Breast epithelium (tissue), 4 donors: ENCODE measurements at regions not wholly inside any gene's neighbourhood (a gene's known extent, or its start where the extent isn't known, plus 50 kb on each side); places are given as distances from the start of the nearest gene placed in this dataset.

Experiments used
- DNase-seq, 2 donors: peaks; one replicate each; pipeline ENCODE4 v3.0.0-alpha.2; 2019; ENCODE audit warnings: low spot score in 2 of 2
- H3K27ac ChIP-seq, 2 donors: fragments of 200-600 bp; sonication (generic) in 1 of 2; one replicate each; pipeline ENCODE4 v1.5.1; 2016 to 2019; ENCODE audit warnings: mild to moderate bottlenecking in 1 of 2
- H3K27me3 ChIP-seq, 2 donors: fragments of 200-600 bp; sonication (generic) in 1 of 2; one replicate each; pipeline versions ENCODE4 v1.5.1 to v1.6.0; 2017 to 2019; ENCODE audit warnings: control low read depth in 1 of 2, mild to moderate bottlenecking in 1 of 2
- H3K36me3 ChIP-seq: fragments of 200-600 bp; one replicate; pipeline ENCODE4 v1.5.1; 2019
- H3K4me1 ChIP-seq, 2 donors: fragments of 200-600 bp; sonication (generic); one replicate each; pipeline ENCODE4 v1.5.1; 2016 to 2019; ENCODE audit warnings: control low read depth in 1 of 2
- H3K4me3 ChIP-seq, 3 donors: fragments of 200-600 bp; sonication (generic); 1 replicate in 2 of 3; 2 replicates in 1 of 3; pipeline ENCODE4 v1.5.1; 2016 to 2019; ENCODE audit warnings: mild to moderate bottlenecking in 3 of 3, moderate library complexity in 2 of 3
- H3K9me3 ChIP-seq, 2 donors: fragments of 200-600 bp; sonication (generic) in 1 of 2; one replicate each; pipeline ENCODE4 v1.5.1; 2016 to 2019; ENCODE audit warnings: control low read depth in 1 of 2
- CTCF ChIP-seq, 3 donors: fragments of 450-650 bp; IDR thresholded peaks; one replicate each; pipeline ENCODE4 v1.5.1; 2016 to 2017; ENCODE audit warnings: antibody characterized with exemption in 3 of 3, mild to moderate bottlenecking in 3 of 3, moderate library complexity in 3 of 3
- POLR2A ChIP-seq: fragments of 450-650 bp; IDR thresholded peaks from one replicate; pipeline ENCODE4 v1.6.1; 2016; ENCODE audit warnings: antibody characterized with exemption, mild to moderate bottlenecking, moderate library complexity
- POLR2AphosphoS5 ChIP-seq, 3 donors: sonication (generic); formaldehyde crosslinking; IDR thresholded peaks; one replicate each; pipeline ENCODE4 v1.6.1; 2017; ENCODE audit warnings: antibody characterized with exemption in 3 of 3
- intact Hi-C: fragments of 100-400 bp; cut with DNase I; formaldehyde crosslinking; loops from one replicate; pipeline ENCODE4 v1.15.1; 2023; ENCODE audit warnings: low total_unique reads

DNA sequence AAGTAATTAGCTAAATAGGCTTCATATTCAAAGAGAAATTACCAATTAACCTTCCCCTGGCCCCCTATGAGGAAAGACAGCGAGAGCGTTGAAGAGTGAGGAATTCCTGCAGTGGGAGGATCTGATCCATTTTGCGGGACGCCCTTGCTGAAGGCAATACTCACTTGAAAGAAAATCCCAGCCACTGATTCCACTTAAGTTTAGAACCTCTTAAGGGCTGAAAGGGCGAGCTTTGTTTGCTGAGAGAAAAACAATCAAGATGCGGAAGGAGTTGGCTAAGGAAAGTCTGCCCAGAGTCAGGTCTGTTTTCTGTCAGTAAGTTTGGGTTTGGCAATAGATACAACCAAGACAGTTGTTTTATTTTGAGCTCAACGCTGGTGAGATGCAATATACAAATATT is 102.8 kb upstream of the GBE1 start:
- no peak for DNase-seq
- Histone ChIP-seq H3K4me1 (no peaks in the 10 kb centered on the region), H3K9me3 (no peaks in the 10 kb centered on the region), H3K27me3 (no peaks in the 10 kb centered on the region), H3K4me3 (no peak overlapping the region), H3K36me3 (no peaks in the 10 kb centered on the region), H3K27ac (no peak overlapping the region)
- no peak for TF ChIP-seq POLR2A
- TF ChIP-seq POLR2AphosphoS5 (IDR thresholded peaks at IDR 0.05), result no peak
- TF ChIP-seq CTCF (IDR thresholded peaks at IDR 0.05), result no peak
- intact Hi-C loops, result no loop called here

DNA sequence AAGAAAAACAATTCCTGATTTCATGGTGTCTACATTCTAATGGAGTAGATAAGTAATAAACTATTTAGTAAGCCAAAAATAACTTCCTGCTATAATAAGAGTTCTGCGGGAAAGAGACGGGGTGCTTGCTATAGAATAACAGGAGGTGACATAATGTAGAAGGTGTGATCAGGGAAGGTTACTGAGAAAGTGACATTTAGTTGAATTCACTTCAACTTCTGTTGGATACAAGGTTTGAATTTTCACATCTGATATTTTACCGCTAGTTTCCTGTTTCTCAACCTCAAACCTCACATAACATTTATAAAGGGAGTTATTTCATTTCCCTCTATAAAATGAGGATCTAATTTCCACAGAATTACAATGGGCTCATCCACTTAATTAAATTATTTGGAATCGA is 102.3 kb upstream of the GBE1 start:
- no peak for TF ChIP-seq CTCF (IDR thresholded peaks at IDR 0.05)
- TF ChIP-seq POLR2AphosphoS5 (IDR thresholded peaks at IDR 0.05), result no peak
- TF ChIP-seq POLR2A, result no peak
- H3K9me3 ChIP-seq, result no peaks in the 10 kb centered on the region
- DNase-seq, result no peak
- H3K4me3 ChIP-seq, result no peak overlapping the region
- H3K27ac ChIP-seq, result no peak overlapping the region
- H3K4me1 ChIP-seq, result no peaks in the 10 kb centered on the region
- H3K27me3 ChIP-seq, result no peaks in the 10 kb centered on the region
- intact Hi-C loops, result no loop called here
- H3K36me3 ChIP-seq, result no peaks in the 10 kb centered on the region

GRCh38 chr3:81861593-81861992 is 100.1 kb upstream of the GBE1 start:
- H3K9me3 ChIP-seq, result no peaks in the 10 kb centered on the region
- H3K27ac ChIP-seq, result no peak overlapping the region
- H3K4me1 ChIP-seq, result no peaks in the 10 kb centered on the region
- TF ChIP-seq POLR2A, result no peak
- H3K27me3 ChIP-seq, result no peaks in the 10 kb centered on the region
- H3K36me3 ChIP-seq, result no peaks in the 10 kb centered on the region
- DNase-seq, result no peak
- intact Hi-C loops, result no loop called here
- H3K4me3 ChIP-seq, result no peak overlapping the region

DNA sequence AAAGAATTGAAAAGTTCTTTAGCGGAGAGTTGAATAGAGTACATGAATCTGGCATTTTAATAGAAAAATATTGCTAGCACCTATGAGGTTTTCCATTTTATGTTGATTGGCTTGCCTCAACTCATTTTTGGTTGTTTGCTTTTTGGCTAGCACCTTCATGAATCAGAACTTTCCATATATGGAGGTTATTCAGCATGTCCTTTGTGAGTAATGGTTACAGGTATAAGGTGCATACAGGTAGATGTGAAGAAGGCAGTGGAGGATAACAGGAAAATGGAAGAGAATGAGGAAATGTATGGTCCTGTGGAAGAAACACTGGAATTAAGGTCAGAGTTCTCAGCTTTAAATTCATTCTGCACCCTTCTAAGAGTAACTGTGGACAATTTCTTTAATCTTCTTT is 98.1 kb upstream of the GBE1 start:
- H3K4me3 ChIP-seq, result no peak overlapping the region
- no peak overlapping the region for H3K27ac ChIP-seq
- no peaks in the 10 kb centered on the region for H3K36me3 ChIP-seq
- no peak for TF ChIP-seq POLR2AphosphoS5 (IDR thresholded peaks at IDR 0.05)
- no peak for TF ChIP-seq POLR2A
- TF ChIP-seq CTCF (IDR thresholded peaks at IDR 0.05), result no peak
- H3K9me3 ChIP-seq, result no peaks in the 10 kb centered on the region
- H3K27me3 ChIP-seq, result no peaks in the 10 kb centered on the region
- no peak for DNase-seq
- H3K4me1 ChIP-seq, result no peaks in the 10 kb centered on the region
- intact Hi-C loops, result no loop called here

- no peaks in the 10 kb centered on the region for H3K27me3 ChIP-seq
- H3K9me3 ChIP-seq, result no peaks in the 10 kb centered on the region
- intact Hi-C loops, result no loop called here
- TF ChIP-seq POLR2A (no peak), POLR2AphosphoS5 (IDR thresholded peaks at IDR 0.05) (no peak), CTCF (IDR thresholded peaks at IDR 0.05) (no peak)
- no peak overlapping the region for H3K4me3 ChIP-seq
- no peaks in the 10 kb centered on the region for H3K36me3 ChIP-seq
- no peaks in the 10 kb centered on the region for H3K4me1 ChIP-seq
- DNase-seq, result no peak
- H3K27ac ChIP-seq, result no peak overlapping the region
Observed at GRCh38 chr3:81853431-81853830, 92.0 kb upstream of the GBE1 start.

- TF ChIP-seq POLR2A (no peak), POLR2AphosphoS5 (IDR thresholded peaks at IDR 0.05) (no peak), CTCF (IDR thresholded peaks at IDR 0.05) (no peak)
- Histone ChIP-seq H3K9me3 (no peaks in the 10 kb centered on the region), H3K36me3 (no peaks in the 10 kb centered on the region), H3K27me3 (no peaks in the 10 kb centered on the region), H3K27ac (no peak overlapping the region), H3K4me1 (no peaks in the 10 kb centered on the region), H3K4me3 (no peak overlapping the region)
- intact Hi-C loops, result no loop called here
- no peak for DNase-seq
Observed at GRCh38 chr3:81851176-81851575, 89.7 kb upstream of the GBE1 start.
